ENCODE measurements at regions not wholly inside any gene's neighbourhood (a gene's known extent, or its start where the extent isn't known, plus 50 kb on each side); places are given as distances from the start of the nearest gene placed in this dataset.

DNA sequence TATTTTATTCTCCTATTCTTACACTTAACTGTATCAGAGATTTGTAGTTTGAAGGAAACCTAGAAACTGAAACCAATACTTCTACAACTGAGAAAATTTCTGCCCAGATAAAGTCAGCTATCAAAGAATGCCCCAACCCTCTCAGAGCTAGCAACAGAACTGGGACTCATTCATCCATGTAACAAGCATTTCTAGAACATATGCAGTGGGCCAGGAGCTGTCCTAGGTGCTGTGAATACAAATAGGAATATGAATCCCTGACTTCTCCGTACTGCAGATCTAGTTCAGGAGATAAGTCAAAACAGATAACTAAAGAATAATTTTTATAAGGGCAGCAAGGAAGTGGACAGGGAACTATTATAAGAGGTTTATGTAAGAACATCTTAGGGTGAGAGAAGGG is 654.1 kb upstream of the NOX3 start:
- Mint-ChIP-seq H3K4me1 (peaks cover 5 to 8% of the 10 kb centered on the region in 2 donors), H3K27ac (no peak overlapping the region), H3K27me3 (no peaks in the 10 kb centered on the region), H3K4me3 (no peak overlapping the region), H3K36me3 (no peaks in the 10 kb centered on the region), H3K9me3 (no peaks in the 10 kb centered on the region)
- ATAC-seq (replicated peaks) (no peak), DNase-seq (no peak)

DNA sequence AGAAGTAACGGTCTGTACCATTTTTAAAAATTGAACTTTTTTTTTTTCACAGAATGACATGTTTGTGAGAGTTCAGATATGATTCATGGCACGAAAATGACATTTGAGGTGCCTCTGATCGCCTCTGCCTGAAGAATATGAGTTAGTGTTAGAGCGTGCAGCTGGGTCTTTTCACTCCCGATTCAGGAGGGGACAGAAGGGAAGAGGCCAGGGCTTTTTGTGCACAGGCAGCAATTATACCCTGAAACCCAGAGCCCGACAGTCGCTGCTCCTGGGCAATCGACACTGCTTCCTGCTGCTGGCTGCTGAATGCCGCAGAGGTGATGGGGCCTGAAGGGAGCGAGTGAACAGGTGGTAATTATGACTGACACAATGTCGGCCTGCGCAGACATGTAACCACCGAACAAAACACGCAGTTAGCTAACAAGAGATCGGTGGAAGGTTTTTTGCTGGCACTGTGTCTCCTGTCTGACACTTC is 652.0 kb upstream of the NOX3 start:
- ATAC-seq (replicated peaks) (no peak), DNase-seq (no peak)
- Mint-ChIP-seq H3K27me3 (no peaks in the 10 kb centered on the region), H3K4me1 (peaks cover 5 to 8% of the 10 kb centered on the region in 2 donors), H3K27ac (no peak overlapping the region), H3K4me3 (no peak overlapping the region), H3K36me3 (no peaks in the 10 kb centered on the region), H3K9me3 (no peaks in the 10 kb centered on the region)

DNA sequence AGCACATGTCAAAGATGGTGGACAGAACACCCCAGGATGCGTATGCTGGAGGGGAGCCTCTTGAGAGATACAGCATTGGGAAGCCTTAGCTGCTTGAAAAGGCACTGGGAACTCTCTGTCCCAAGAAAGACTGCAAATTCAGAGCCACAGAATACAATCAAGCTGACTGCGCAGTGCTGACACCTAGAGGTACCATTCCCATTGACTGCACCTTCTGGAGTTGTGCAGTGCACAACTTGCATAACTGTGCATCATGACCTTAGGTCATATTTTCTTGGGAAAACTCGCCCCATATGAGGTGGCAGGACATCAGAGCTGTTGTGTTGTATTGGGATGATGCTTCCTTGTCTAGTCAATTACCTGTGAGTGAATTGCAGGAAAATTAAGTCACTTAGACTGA is 646.5 kb upstream of the NOX3 start:
- no peak for DNase-seq
- peaks cover 8 to 9% of the 10 kb centered on the region in 2 donors for H3K9me3 Mint-ChIP-seq
- H3K27ac Mint-ChIP-seq = no peak overlapping the region
- ATAC-seq (replicated peaks) = peak in 1 of 2 donors; percentile 38
- no peaks in the 10 kb centered on the region for H3K4me1 Mint-ChIP-seq
- peaks cover 3 to 9% of the 10 kb centered on the region in 2 donors for H3K36me3 Mint-ChIP-seq
- no peak overlapping the region for H3K4me3 Mint-ChIP-seq
- H3K27me3 Mint-ChIP-seq = no peaks in the 10 kb centered on the region

DNA sequence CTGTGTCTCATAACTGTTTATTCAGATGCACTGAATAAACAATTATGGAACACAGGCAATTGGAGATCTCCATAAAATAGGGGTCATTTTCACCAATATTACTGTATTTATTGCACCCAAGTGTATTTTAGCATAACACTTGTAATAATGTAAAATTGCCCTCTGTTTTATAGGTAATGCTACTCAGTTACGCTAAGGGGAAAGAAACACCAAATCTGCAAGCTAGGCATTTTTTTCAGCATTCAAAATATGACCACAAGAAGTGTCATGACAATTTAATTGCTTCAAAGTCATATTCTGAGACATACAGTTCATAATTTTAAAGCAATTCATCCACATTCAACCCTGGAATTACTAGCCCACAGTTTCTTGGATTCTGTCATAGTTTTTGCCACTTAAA is 643.2 kb upstream of the NOX3 start:
- no peak for DNase-seq
- Mint-ChIP-seq H3K36me3 (peaks cover 3 to 9% of the 10 kb centered on the region in 2 donors), H3K4me1 (no peaks in the 10 kb centered on the region), H3K4me3 (no peak overlapping the region), H3K27me3 (no peaks in the 10 kb centered on the region), H3K9me3 (peaks cover 8 to 9% of the 10 kb centered on the region in 2 donors), H3K27ac (no peak overlapping the region)
- no peak for ATAC-seq (replicated peaks)

DNA sequence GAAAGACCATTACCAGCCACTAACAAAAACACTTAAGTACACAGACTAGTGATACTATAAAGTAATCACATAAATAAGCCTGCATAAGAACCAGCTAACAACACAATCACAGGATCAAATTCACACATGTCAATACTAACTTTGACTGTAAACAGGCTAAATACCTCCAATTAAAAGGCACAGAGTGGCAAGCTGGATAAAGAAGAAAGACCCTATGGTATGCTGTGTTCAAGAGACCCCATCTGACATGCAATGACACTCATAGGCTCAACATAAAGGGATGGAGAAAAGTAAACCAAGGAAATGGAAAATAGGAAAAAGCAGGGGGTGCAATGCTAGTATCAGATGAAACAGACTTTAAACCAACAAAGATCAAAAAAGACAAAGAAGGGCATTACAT is 631.8 kb upstream of the NOX3 start:
- H3K36me3 Mint-ChIP-seq = peaks cover 13 to 31% of the 10 kb centered on the region in 2 donors
- ATAC-seq (replicated peaks) (no peak), DNase-seq (no peak)
- peaks cover 33 to 39% of the 10 kb centered on the region in 2 donors for H3K9me3 Mint-ChIP-seq
- H3K4me3 Mint-ChIP-seq = no peak overlapping the region
- H3K27me3 Mint-ChIP-seq = no peaks in the 10 kb centered on the region
- no peaks in the 10 kb centered on the region for H3K4me1 Mint-ChIP-seq
- no peak overlapping the region for H3K27ac Mint-ChIP-seq

DNA sequence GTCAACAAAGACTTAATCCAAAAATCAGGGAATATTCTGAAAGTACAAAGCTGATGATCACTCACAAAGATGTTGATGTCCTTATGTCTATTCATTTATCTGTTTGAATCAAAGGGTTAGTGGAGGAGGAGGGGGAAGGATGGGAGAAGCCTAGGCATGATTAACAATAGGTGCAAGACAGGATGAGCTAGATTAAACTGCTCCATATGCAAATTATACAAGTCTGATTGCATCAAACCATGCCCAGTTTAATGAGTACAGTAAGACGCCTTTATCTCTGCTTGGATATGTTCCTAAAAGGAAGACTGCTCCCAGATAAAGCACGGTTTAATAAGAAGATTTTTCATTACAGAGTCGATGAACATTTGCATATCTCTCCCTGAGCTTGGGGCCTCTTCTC is 626.4 kb upstream of the NOX3 start:
- Mint-ChIP-seq H3K27ac (no peak overlapping the region), H3K27me3 (no peaks in the 10 kb centered on the region), H3K9me3 (peaks cover 0 to 6% of the 10 kb centered on the region in 2 donors), H3K4me1 (no peaks in the 10 kb centered on the region), H3K4me3 (no peak overlapping the region), H3K36me3 (peaks cover 1 to 5% of the 10 kb centered on the region in 2 donors)
- ATAC-seq (replicated peaks) (no peak), DNase-seq (no peak)

DNA sequence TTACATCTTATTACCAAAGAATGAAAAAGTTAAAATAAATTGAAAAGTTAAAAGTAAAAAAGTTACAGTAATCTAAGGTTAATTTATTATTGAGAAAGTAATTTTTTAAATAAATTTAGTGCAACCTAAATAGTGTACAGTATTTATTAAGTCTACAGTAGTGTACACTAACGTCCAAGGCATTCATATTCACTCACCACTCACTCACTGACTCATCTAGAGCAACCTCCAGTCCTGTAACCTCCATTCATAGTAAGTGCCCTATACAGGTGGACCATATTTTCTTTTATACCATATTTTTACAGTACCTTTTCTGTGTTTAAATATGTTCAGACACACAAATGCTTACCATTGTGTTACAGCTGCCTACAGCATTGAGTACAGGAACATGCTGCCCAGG is 624.7 kb upstream of the NOX3 start:
- Mint-ChIP-seq H3K27ac (no peak overlapping the region), H3K4me1 (no peaks in the 10 kb centered on the region), H3K9me3 (peaks cover 0 to 1% of the 10 kb centered on the region in 2 donors), H3K36me3 (no peaks in the 10 kb centered on the region), H3K4me3 (no peak overlapping the region), H3K27me3 (no peaks in the 10 kb centered on the region)
- no peak for DNase-seq
- ATAC-seq (replicated peaks) = no peak

DNA sequence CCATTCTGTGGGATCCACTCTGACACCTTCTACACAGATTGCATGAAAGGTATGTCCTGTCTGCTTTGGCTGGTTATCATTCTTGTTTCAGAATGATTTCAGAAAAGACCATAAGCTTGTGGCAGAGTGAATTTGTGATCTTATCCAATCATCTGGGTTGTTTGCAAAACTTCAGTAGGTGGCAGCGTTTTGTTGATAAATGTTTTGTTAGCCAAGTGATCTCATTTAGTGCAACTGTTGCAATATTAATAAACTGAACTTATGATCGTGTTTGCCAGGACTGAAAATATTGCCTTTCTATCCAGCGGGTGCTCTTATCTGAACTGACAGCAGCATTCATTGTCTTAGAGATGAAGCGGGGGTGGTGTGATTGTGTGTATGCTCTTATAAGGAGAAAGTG is 613.2 kb upstream of the NOX3 start:
- H3K9me3 Mint-ChIP-seq = no peaks in the 10 kb centered on the region
- DNase-seq = no peak
- H3K27me3 Mint-ChIP-seq = no peaks in the 10 kb centered on the region
- no peaks in the 10 kb centered on the region for H3K36me3 Mint-ChIP-seq
- ATAC-seq (replicated peaks) = no peak
- no peak overlapping the region for H3K27ac Mint-ChIP-seq
- H3K4me1 Mint-ChIP-seq = peaks cover 3 to 11% of the 10 kb centered on the region in 2 donors
- no peak overlapping the region for H3K4me3 Mint-ChIP-seq

DNA sequence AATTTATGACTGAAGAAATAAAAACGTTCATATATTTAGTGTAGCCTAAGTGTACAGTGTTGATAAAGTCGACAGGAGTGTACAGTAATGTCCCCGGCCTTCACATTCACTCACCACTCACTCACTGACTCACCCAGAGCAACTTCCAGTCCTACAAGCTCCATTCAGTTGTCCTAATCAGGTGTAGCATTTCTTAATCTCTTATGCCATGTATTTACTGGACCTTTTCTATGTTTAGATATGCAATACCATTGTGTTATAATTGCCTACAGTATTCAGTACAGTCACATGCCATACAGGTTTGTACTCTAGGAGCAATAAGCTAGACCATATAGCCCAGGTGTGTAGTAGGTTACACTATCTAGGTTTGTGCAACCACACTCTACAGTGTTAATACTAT is 610.2 kb upstream of the NOX3 start:
- no peaks in the 10 kb centered on the region for H3K36me3 Mint-ChIP-seq
- H3K9me3 Mint-ChIP-seq = no peaks in the 10 kb centered on the region
- H3K4me3 Mint-ChIP-seq = no peak overlapping the region
- H3K27me3 Mint-ChIP-seq = no peaks in the 10 kb centered on the region
- no peak for ATAC-seq (replicated peaks)
- no peak overlapping the region for H3K27ac Mint-ChIP-seq
- no peak for DNase-seq
- peaks cover 3 to 11% of the 10 kb centered on the region in 2 donors for H3K4me1 Mint-ChIP-seq

DNA sequence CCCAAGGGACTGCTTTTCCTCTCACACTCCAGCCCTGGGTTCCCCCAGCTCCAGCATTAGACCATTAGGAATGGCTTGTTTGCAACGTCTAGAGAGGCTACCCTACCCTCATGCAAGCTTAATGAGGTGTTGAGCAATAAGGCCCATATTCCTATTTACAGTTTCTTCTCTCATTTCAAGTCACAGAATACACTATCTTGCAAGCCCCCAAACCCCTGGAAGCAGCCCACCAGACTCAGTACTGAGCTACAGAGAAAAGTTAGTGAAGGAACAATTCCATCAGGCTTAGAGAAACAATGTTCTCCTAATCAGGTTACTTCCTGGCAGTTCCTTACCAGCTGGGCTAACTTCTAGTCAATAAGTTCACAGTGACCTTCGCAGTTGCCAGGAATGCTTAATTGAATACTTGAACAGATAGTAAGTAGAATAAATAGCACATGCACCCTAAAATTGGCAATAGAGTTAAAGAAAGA is 606.5 kb upstream of the NOX3 start:
- no peaks in the 10 kb centered on the region for H3K27me3 Mint-ChIP-seq
- H3K36me3 Mint-ChIP-seq = no peaks in the 10 kb centered on the region
- no peaks in the 10 kb centered on the region for H3K4me1 Mint-ChIP-seq
- no peak overlapping the region for H3K4me3 Mint-ChIP-seq
- ATAC-seq (replicated peaks) (no peak), DNase-seq (no peak)
- H3K27ac Mint-ChIP-seq = no peak overlapping the region
- H3K9me3 Mint-ChIP-seq = no peaks in the 10 kb centered on the region

DNA sequence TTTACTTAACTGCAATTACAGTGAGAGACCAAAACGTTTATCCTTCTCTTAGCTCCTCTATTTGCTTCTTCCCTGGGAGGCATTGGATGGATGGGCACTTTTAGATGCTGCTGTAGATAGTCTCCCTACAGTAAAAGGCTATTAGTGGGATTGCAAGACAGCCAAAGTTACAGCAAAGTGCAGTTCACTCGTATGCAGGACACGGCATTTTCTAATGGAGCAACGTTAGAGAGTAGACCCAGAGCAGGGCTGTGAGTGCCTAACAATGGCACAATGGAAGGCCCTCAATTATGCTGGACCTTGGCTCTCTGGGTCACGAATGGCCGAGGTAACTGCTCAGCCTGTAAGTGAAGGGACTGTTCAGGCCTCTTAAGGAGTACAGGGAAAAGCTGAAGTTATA is 605.8 kb upstream of the NOX3 start:
- Mint-ChIP-seq H3K4me1 (no peaks in the 10 kb centered on the region), H3K9me3 (peaks cover 0 to 4% of the 10 kb centered on the region in 2 donors), H3K36me3 (no peaks in the 10 kb centered on the region)

DNA sequence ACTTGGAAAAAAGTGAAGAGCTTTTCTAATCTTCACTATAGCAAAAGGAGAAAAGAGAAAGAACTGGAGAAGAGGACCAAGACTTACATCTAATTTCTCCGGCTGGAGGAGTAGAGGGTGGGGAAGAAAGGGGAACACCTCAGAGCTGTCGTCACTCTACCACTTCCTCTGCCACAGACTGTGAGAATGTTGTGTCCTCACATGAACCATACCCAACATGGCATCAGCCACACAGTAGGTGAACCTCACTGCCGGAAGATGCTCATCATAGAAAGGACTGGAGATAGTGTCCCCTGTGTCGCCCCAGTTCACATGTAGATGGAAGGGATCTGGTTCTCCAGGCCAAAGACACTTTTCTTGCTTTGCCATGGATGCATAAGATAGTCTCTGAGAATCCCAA is 604.4 kb upstream of the NOX3 start:
- H3K9me3 Mint-ChIP-seq = peaks cover 0 to 11% of the 10 kb centered on the region in 2 donors
- DNase-seq = no peak
- H3K4me1 Mint-ChIP-seq = no peaks in the 10 kb centered on the region
- H3K36me3 Mint-ChIP-seq = no peaks in the 10 kb centered on the region
- H3K27ac Mint-ChIP-seq = no peak overlapping the region
- H3K4me3 Mint-ChIP-seq = no peak overlapping the region
- H3K27me3 Mint-ChIP-seq = no peaks in the 10 kb centered on the region
- ATAC-seq (replicated peaks) = peak; percentile 60 to 65

More for the DNA sequence above, 605.8 kb upstream of the NOX3 start:
- Mint-ChIP-seq H3K27ac (no peak overlapping the region), H3K27me3 (no peaks in the 10 kb centered on the region), H3K4me3 (no peak overlapping the region)
- DNase-seq (no peak), ATAC-seq (replicated peaks) (no peak)

DNA sequence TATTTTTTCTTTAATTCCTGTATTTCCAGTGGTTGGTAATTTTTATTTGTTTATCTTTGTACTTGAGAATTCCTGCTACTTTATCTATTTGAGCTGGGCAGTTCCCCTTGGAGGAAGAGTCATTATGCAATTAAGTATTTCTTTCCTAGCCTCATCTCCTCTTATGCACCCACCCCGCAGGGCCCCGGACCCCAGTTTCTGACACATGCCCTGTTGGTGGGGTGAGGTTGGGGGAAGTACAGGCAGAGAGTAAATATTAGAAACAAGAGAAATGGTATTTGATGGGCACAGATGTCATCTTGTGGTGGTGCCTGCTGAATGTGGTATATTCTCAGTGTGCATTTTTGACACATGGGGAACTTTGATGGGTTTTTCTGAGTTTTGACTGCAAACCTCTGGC is 602.7 kb upstream of the NOX3 start:
- H3K9me3 Mint-ChIP-seq = peaks cover 0 to 11% of the 10 kb centered on the region in 2 donors
- no peak for ATAC-seq (replicated peaks)
- H3K4me1 Mint-ChIP-seq = no peaks in the 10 kb centered on the region
- H3K27me3 Mint-ChIP-seq = no peaks in the 10 kb centered on the region
- no peak for DNase-seq
- no peak overlapping the region for H3K4me3 Mint-ChIP-seq
- no peaks in the 10 kb centered on the region for H3K36me3 Mint-ChIP-seq
- H3K27ac Mint-ChIP-seq = no peak overlapping the region

DNA sequence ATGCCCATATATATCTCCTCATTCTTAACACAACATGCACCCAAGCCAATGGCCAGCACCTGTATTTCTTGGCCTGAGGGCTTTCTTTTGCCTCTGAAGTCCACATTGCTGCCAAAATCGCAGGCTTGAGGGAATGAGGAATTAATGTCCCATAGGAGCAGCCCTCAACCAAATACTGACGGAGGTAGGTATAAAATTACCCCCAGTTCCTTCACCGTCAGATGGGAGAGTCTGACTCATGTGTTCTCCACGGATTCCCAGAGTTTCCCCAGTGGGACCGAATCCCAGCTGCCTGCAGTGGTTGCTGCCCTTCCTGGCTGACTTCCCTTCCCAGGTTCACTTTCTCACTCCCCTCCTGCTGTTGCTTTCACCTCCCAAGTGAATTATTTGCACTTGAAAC is 602.2 kb upstream of the NOX3 start:
- no peak for DNase-seq
- Mint-ChIP-seq H3K36me3 (no peaks in the 10 kb centered on the region), H3K4me1 (no peaks in the 10 kb centered on the region)

DNA sequence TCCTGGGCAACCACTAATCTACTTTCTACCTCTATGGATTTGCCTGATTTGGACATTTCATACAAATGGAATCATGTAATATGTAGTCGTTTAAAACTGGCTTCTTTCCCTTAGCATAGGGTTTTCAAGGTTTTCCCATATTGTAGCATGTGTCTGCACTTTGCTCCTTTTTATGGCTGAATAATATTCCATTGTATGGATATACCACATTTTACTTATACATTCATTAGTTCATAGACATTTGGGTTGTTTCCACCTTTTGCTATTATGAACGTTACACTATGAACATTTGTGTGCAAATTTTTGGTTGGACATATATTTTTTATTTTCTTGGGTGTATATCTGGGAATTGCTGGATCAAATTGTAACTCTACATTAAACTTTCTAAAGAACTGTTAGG is 600.4 kb upstream of the NOX3 start:
- Mint-ChIP-seq H3K27ac (no peak overlapping the region), H3K4me3 (no peak overlapping the region), H3K36me3 (no peaks in the 10 kb centered on the region), H3K9me3 (peaks cover 0 to 14% of the 10 kb centered on the region in 2 donors), H3K4me1 (no peaks in the 10 kb centered on the region), H3K27me3 (no peaks in the 10 kb centered on the region)
- ATAC-seq (replicated peaks) (no peak), DNase-seq (no peak)

More for the DNA sequence above, 602.2 kb upstream of the NOX3 start:
- Mint-ChIP-seq H3K27ac (no peak overlapping the region), H3K4me3 (no peak overlapping the region), H3K27me3 (no peaks in the 10 kb centered on the region), H3K9me3 (peaks cover 0 to 14% of the 10 kb centered on the region in 2 donors)
- ATAC-seq (replicated peaks) = no peak

DNA sequence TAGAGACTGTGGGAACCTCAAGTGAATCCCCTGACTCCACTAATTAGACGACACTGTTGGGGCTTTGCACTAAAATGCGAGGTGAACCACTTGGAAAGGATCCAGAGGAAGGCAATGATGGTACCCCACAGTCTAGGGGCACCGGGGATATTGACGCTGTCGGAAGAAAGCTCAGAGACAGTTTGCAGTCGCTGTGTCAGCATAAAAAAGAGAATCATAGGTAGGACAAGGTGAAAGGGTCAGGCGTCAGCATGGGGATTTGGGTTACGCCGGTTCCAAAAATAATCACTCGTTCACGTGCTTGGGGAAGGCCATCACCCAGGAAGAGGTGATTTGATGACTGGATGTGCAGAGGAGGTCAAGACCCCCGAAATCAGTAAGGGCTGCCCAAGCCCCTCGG is 598.0 kb upstream of the NOX3 start:
- DNase-seq (no peak), ATAC-seq (replicated peaks) (no peak)
- no peak overlapping the region for H3K4me3 Mint-ChIP-seq
- no peaks in the 10 kb centered on the region for H3K27me3 Mint-ChIP-seq
- peaks cover 7 to 14% of the 10 kb centered on the region in 2 donors for H3K9me3 Mint-ChIP-seq
- H3K27ac Mint-ChIP-seq = no peak overlapping the region
- H3K36me3 Mint-ChIP-seq = peaks cover 0 to 3% of the 10 kb centered on the region in 2 donors
- no peaks in the 10 kb centered on the region for H3K4me1 Mint-ChIP-seq
